ENCODE measurements at regions not wholly inside any gene's neighbourhood (a gene's known extent, or its start where the extent isn't known, plus 50 kb on each side); places are given as distances from the start of the nearest gene placed in this dataset. TPM values are rescaled to one million over a fixed set of nuclear protein-coding genes. Genes with fewer than 3 reads are reported as not detected.
"Not testable (repeated sequence)": the region's sequence is repeated elsewhere in the genome, so short reads cannot be mapped to it uniquely, and the experiment has no call there.

- H3K4me3 ChIP-seq (ENCODE audit: low read depth, low read length): no peak overlapping the region
- no peak for TF ChIP-seq CTCF (IDR thresholded peaks at IDR 0.05; ENCODE audit: insufficient read depth, low read depth, low read length)
- DNase-seq (ENCODE audit: low read depth): no peak
Measured at GRCh38 chr10:29224631-29225030, 64.2 kb upstream of the LYZL1 start.

GRCh38 chr10:29227201-29227600 lies 61.7 kb upstream of the LYZL1 start:
- no peak overlapping the region for H3K4me3 ChIP-seq (ENCODE audit: low read depth, low read length)
- no peak for DNase-seq (ENCODE audit: low read depth)
- no peak for TF ChIP-seq CTCF (IDR thresholded peaks at IDR 0.05; ENCODE audit: insufficient read depth, low read depth, low read length)

- H3K4me3 ChIP-seq (ENCODE audit: low read depth, low read length): no peak overlapping the region
- no peak for TF ChIP-seq CTCF (IDR thresholded peaks at IDR 0.05; ENCODE audit: insufficient read depth, low read depth, low read length)
- DNase-seq (ENCODE audit: low read depth): no peak
Measured at GRCh38 chr10:29228562-29228961, 60.3 kb upstream of the LYZL1 start.

GRCh38 chr10:29229258-29229705 lies 59.6 kb upstream of the LYZL1 start:
- H3K4me3 ChIP-seq (ENCODE audit: low read depth, low read length): no peak overlapping the region
- DNase-seq (ENCODE audit: low read depth): no peak
- no peak for TF ChIP-seq CTCF (IDR thresholded peaks at IDR 0.05; ENCODE audit: insufficient read depth, low read depth, low read length)

- DNase-seq (ENCODE audit: low read depth): not testable (repeated sequence)
Measured at GRCh38 chr10:29236910-29237309, 52.0 kb upstream of the LYZL1 start.

GRCh38 chr10:29237786-29238185 lies 51.1 kb upstream of the LYZL1 start:
- peak; percentile 23 for DNase-seq (ENCODE audit: low read depth)
- H3K4me3 ChIP-seq (ENCODE audit: low read depth, low read length): no peak overlapping the region
- TF ChIP-seq CTCF (IDR thresholded peaks at IDR 0.05; ENCODE audit: insufficient read depth, low read depth, low read length): no peak

More at GRCh38 chr10:29236910-29237309, 52.0 kb upstream of the LYZL1 start:
- H3K4me3 ChIP-seq (ENCODE audit: low read depth, low read length): not testable (repeated sequence)

- peak; percentile 15 for DNase-seq (ENCODE audit: low read depth)
- H3K4me3 ChIP-seq (ENCODE audit: low read depth, low read length): no peak overlapping the region
- TF ChIP-seq CTCF (IDR thresholded peaks at IDR 0.05; ENCODE audit: insufficient read depth, low read depth, low read length): no peak
Measured at GRCh38 chr10:29238523-29239135, 50.2 kb upstream of the LYZL1 start.

Small RNAs in the stretch of these regions (small RNA-seq; reads per million reads assigned to genes)
- gene AL355376.1 (not detected), gene AL355376.2 (not detected), gene RNA5SP308 (not detected), gene RNU6-270P (not detected)
